CD14-positive monocyte (primary cell): ENCODE measurements at regions not wholly inside any gene's neighbourhood (a gene's known extent, or its start where the extent isn't known, plus 50 kb on each side); places are given as distances from the start of the nearest gene placed in this dataset.
"Not testable (repeated sequence)": the region's sequence is repeated elsewhere in the genome, so short reads cannot be mapped to it uniquely, and the experiment has no call there.

ENCODE experiments used
- DNase-seq, 3 donors: peaks; one replicate each; pipeline ENCODE4 v3.0.0-alpha.2; 2011 to 2022
- H2AFZ ChIP-seq: 2 replicates; pipeline ENCODE4 v1.6.0; 2012; ENCODE audit warnings: mild to moderate bottlenecking, low read depth, low read length, inconsistent platforms; ENCODE audit not compliant: insufficient read depth, poor library complexity, severe bottlenecking
- H3K27ac ChIP-seq, 2 donors: 1 replicate in 1 of 2; 2 replicates in 1 of 2; pipeline ENCODE4 v1.5.1; 2012 to 2013; ENCODE audit warnings: low read length in 2 of 2, control low read depth in 1 of 2, inconsistent platforms in 1 of 2, low read depth in 1 of 2, mild to moderate bottlenecking in 1 of 2
- H3K27me3 ChIP-seq, 2 donors: one replicate each; pipeline versions ENCODE4 v1.6.0 to v1.6.1; 2011 to 2013; ENCODE audit warnings: low read length in 2 of 2; ENCODE audit not compliant: control insufficient read depth in 2 of 2, insufficient read depth in 2 of 2
- H3K36me3 ChIP-seq, 2 donors: replicated peaks in 1 of 2; 1 replicate in 1 of 2; 2 replicates in 1 of 2; pipeline versions ENCODE4 v1.5.1 to v1.6.1; 2012 to 2013; ENCODE audit warnings: low read length in 2 of 2, control low read depth in 1 of 2, inconsistent platforms in 1 of 2, mild to moderate bottlenecking in 1 of 2; ENCODE audit not compliant: insufficient read depth in 2 of 2, control insufficient read depth in 1 of 2
- H3K4me1 ChIP-seq, 2 donors: 1 replicate in 1 of 2; 2 replicates in 1 of 2; pipeline versions ENCODE4 v1.5.1 to v1.6.1; 2012 to 2013; ENCODE audit warnings: low read length in 2 of 2, control low read depth in 1 of 2, inconsistent platforms in 1 of 2, mild to moderate bottlenecking in 1 of 2, moderate library complexity in 1 of 2; ENCODE audit not compliant: insufficient read depth in 2 of 2, control insufficient read depth in 1 of 2
- H3K4me2 ChIP-seq: replicated peaks from 2 replicates; pipeline ENCODE3; 2012; ENCODE audit warnings: low read length, moderate library complexity, mild to moderate bottlenecking; ENCODE audit not compliant: poor library complexity, severe bottlenecking; ENCODE audit errors: extremely low read depth
- H3K4me3 ChIP-seq, 3 experiments: fragments of 200-600 bp in 1 of 3; sonication (generic) in 1 of 3; replicated peaks in 1 of 3; 1 replicate in 2 of 3; 2 replicates in 1 of 3; pipeline ENCODE4 v1.5.1; 2011 to 2013; ENCODE audit warnings: low read length in 3 of 3, mild to moderate bottlenecking in 3 of 3, control low read depth in 2 of 3, low read depth in 2 of 3, inconsistent platforms in 1 of 3, moderate library complexity in 1 of 3
- H3K79me2 ChIP-seq: 2 replicates; pipeline ENCODE4 v1.6.0; 2012; ENCODE audit warnings: mild to moderate bottlenecking, control low read depth, inconsistent platforms, low read length, moderate library complexity; ENCODE audit not compliant: insufficient read depth
- H3K9ac ChIP-seq: 2 replicates; pipeline ENCODE4 v1.6.0; 2017; ENCODE audit warnings: low read length, mild to moderate bottlenecking; ENCODE audit not compliant: insufficient read depth, poor library complexity, severe bottlenecking
- H3K9me3 ChIP-seq, 2 donors: replicated peaks in 1 of 2; 1 replicate in 1 of 2; 2 replicates in 1 of 2; pipeline versions ENCODE4 v1.5.1 to v1.6.1; 2012 to 2013; ENCODE audit warnings: low read length in 2 of 2, control low read depth in 1 of 2; ENCODE audit not compliant: control insufficient read depth in 1 of 2, insufficient read depth in 1 of 2
- H4K20me1 ChIP-seq: 2 replicates; pipeline ENCODE4 v1.6.0; 2012; ENCODE audit warnings: mild to moderate bottlenecking, low read length, control low read depth, moderate library complexity; ENCODE audit not compliant: insufficient read depth
- H3K27ac Mint-ChIP-seq, 7 donors: one replicate each; pipeline ENCODE4 v1.8.0; 2020; ENCODE audit warnings: mild to moderate bottlenecking in 7 of 7, mixed read lengths in 7 of 7, moderate library complexity in 6 of 7, inconsistent platforms in 2 of 7
- H3K27me3 Mint-ChIP-seq, 3 donors: one replicate each; pipeline ENCODE4 v1.8.0; 2021 to 2022; ENCODE audit warnings: low read depth in 3 of 3, mild to moderate bottlenecking in 3 of 3, mixed read lengths in 3 of 3, moderate library complexity in 3 of 3, inconsistent platforms in 1 of 3
- H3K36me3 Mint-ChIP-seq, 2 donors: one replicate each; pipeline ENCODE4 v1.8.0; 2020; ENCODE audit warnings: mixed read lengths in 2 of 2, inconsistent platforms in 1 of 2, mild to moderate bottlenecking in 1 of 2
- H3K4me1 Mint-ChIP-seq: one replicate; pipeline ENCODE4 v1.8.0; 2020; ENCODE audit warnings: mild to moderate bottlenecking, mixed read lengths
- H3K4me3 Mint-ChIP-seq, 2 donors: one replicate each; pipeline ENCODE4 v1.8.0; 2020; ENCODE audit warnings: mild to moderate bottlenecking in 2 of 2, mixed read lengths in 2 of 2, moderate library complexity in 1 of 2
- H3K9me3 Mint-ChIP-seq, 7 donors: one replicate each; pipeline ENCODE4 v1.8.0; 2020 to 2022; ENCODE audit warnings: mixed read lengths in 7 of 7, mild to moderate bottlenecking in 6 of 7, moderate library complexity in 6 of 7, inconsistent platforms in 2 of 7
- WGBS: methylation state at CpG from one replicate; pipeline ENCODE4 v1.1.5; 2013; ENCODE audit warnings: missing lambda C conversion rate; ENCODE audit not compliant: insufficient coverage; 5-methylcytosine and 5-hydroxymethylcytosine counted together
- intact Hi-C, 2 donors: fragments of 100-400 bp; cut with micrococcal nuclease; formaldehyde crosslinking; loops; one replicate each; pipeline versions ENCODE4 v1.15.0 to v1.15.1; 2023
- TF ChIP-seq, protein P1 (sequence below): fragments of 200-600 bp; IDR thresholded peaks from one replicate; pipeline ENCODE4 v1.8.0; 2022; ENCODE audit warnings: antibody characterized with exemption, mild to moderate bottlenecking

DNA sequence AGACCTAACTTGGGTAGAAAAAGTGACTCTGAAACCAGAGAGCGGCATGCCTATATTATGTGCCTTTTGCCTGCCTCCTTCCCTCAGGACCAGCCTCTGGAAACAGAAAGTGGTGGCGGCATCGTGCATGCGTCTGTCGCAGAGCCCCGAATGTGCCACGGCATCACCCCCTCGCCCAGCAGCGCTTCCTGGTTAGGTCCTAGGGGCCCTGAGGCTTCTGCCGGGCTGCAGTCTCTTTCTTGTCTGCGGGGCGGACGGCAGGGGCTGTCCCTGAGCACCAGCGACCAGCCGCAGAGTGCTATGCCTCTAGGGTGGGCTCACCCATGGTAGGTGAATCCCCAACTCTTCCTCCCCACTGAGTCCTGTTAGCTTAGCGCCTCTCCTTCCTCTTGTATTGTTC, 68.7 kb downstream of the VSIG4 start:
- DNase-seq = no peak
- WGBS = 94% methylated on average over 8 of the region's 16 CpGs
- intact Hi-C loops = no loop called here
- peaks cover 0 to 54% of the 10 kb centered on the region in 2 donors for H3K27me3 ChIP-seq
- Mint-ChIP-seq H3K4me3 (peak overlapping the region in 1 of 2 donors; percentile 60), H3K27ac (peak overlapping the region in 2 of 7 donors; percentile 60 to 81), H3K9me3 (peaks cover 0 to 13% (median 4%) of the 10 kb centered on the region in 7 donors), H3K36me3 (no peaks in the 10 kb centered on the region), H3K4me1 (peaks cover 7% of the 10 kb centered on the region), H3K27me3 (peaks cover 0 to 56% (median 0%) of the 10 kb centered on the region in 3 donors)
- peak overlapping the region; percentile 51 for H2AFZ ChIP-seq
- H3K79me2 ChIP-seq = no peaks in the 10 kb centered on the region
- no peaks in the 10 kb centered on the region for H3K36me3 ChIP-seq
- no peak overlapping the region for H3K27ac ChIP-seq
- no peaks in the 10 kb centered on the region for H3K9me3 ChIP-seq
- TF ChIP-seq, protein P1, sequence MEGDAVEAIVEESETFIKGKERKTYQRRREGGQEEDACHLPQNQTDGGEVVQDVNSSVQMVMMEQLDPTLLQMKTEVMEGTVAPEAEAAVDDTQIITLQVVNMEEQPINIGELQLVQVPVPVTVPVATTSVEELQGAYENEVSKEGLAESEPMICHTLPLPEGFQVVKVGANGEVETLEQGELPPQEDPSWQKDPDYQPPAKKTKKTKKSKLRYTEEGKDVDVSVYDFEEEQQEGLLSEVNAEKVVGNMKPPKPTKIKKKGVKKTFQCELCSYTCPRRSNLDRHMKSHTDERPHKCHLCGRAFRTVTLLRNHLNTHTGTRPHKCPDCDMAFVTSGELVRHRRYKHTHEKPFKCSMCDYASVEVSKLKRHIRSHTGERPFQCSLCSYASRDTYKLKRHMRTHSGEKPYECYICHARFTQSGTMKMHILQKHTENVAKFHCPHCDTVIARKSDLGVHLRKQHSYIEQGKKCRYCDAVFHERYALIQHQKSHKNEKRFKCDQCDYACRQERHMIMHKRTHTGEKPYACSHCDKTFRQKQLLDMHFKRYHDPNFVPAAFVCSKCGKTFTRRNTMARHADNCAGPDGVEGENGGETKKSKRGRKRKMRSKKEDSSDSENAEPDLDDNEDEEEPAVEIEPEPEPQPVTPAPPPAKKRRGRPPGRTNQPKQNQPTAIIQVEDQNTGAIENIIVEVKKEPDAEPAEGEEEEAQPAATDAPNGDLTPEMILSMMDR = no peak
- H3K4me2 ChIP-seq = peak overlapping the region; percentile 26
- no peaks in the 10 kb centered on the region for H3K4me1 ChIP-seq
- H3K9ac ChIP-seq = no peak overlapping the region
- H4K20me1 ChIP-seq = no peaks in the 10 kb centered on the region
- peak overlapping the region in 1 of 3 experiments; percentile 20 for H3K4me3 ChIP-seq

GRCh38 chrX:65967159-65967558, 72.7 kb downstream of the VSIG4 start:
- H3K27ac ChIP-seq, H3K9ac ChIP-seq, H3K27ac Mint-ChIP-seq, H3K79me2 ChIP-seq, H3K4me2 ChIP-seq, H3K4me3 ChIP-seq, H2AFZ ChIP-seq, H3K4me3 Mint-ChIP-seq, DNase-seq, H4K20me1 ChIP-seq, intact Hi-C loops, H3K4me1 ChIP-seq, H3K4me1 Mint-ChIP-seq, H3K36me3 ChIP-seq, H3K36me3 Mint-ChIP-seq: not testable (repeated sequence)
- Histone ChIP-seq H3K27me3 (peaks cover 0 to 55% of the 10 kb centered on the region in 2 donors), H3K9me3 (peaks cover 0 to 12% of the 10 kb centered on the region in 2 donors)
- Mint-ChIP-seq H3K9me3 (peaks cover under 1 to 18% (median 10%) of the 10 kb centered on the region in 7 donors), H3K27me3 (peaks cover 0 to 48% (median 0%) of the 10 kb centered on the region in 3 donors)
- no CpG with 5 or more reads among the region's 3 CpGs for WGBS
